ENCODE measurements at regions not wholly inside any gene's neighbourhood (a gene's known extent, or its start where the extent isn't known, plus 50 kb on each side); places are given as distances from the start of the nearest gene placed in this dataset.

GRCh38 chr5:68711293-68712200, 382.3 kb upstream of the SLC30A5 start:
- H3K4me3 ChIP-seq (ENCODE audit: control insufficient read depth, low read depth, low read length), result no peak overlapping the region
- no peak for DNase-seq (ENCODE audit: low read depth)
- TF ChIP-seq, protein P1, sequence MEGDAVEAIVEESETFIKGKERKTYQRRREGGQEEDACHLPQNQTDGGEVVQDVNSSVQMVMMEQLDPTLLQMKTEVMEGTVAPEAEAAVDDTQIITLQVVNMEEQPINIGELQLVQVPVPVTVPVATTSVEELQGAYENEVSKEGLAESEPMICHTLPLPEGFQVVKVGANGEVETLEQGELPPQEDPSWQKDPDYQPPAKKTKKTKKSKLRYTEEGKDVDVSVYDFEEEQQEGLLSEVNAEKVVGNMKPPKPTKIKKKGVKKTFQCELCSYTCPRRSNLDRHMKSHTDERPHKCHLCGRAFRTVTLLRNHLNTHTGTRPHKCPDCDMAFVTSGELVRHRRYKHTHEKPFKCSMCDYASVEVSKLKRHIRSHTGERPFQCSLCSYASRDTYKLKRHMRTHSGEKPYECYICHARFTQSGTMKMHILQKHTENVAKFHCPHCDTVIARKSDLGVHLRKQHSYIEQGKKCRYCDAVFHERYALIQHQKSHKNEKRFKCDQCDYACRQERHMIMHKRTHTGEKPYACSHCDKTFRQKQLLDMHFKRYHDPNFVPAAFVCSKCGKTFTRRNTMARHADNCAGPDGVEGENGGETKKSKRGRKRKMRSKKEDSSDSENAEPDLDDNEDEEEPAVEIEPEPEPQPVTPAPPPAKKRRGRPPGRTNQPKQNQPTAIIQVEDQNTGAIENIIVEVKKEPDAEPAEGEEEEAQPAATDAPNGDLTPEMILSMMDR (conservative IDR thresholded peaks at IDR 0.05; ENCODE audit: control insufficient read depth, insufficient read depth, low read depth, low read length), result no peak

DNA sequence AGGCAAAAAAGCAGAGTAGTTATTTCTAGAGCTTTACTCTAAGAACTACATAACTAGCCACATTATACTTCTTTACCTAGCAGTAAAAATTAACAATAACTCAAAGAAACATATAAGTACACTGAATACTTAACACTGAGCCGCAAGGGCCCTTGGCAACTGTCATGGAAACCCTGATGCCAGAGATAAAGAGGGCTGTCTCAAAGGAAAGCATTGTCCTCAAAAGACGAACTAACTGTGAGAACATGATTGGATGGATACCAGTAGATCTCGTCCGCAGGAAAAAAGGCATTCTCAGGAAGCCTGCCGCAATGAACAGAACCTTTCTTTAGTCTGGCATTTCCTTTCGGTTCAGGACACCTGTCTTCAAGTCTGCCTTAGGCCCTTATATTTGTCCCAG, 379.0 kb upstream of the SLC30A5 start:
- H3K4me3 ChIP-seq (ENCODE audit: control insufficient read depth, low read depth, low read length), result no peak overlapping the region
- no peak for DNase-seq (ENCODE audit: low read depth)
- TF ChIP-seq, protein P1 (conservative IDR thresholded peaks at IDR 0.05; ENCODE audit: control insufficient read depth, insufficient read depth, low read depth, low read length), result no peak

- TF ChIP-seq, protein P1 (conservative IDR thresholded peaks at IDR 0.05; ENCODE audit: control insufficient read depth, insufficient read depth, low read depth, low read length), result no peak
- DNase-seq (ENCODE audit: low read depth), result no peak
- no peak overlapping the region for H3K4me3 ChIP-seq (ENCODE audit: control insufficient read depth, low read depth, low read length)
Observed at GRCh38 chr5:68720884-68721610, 372.8 kb upstream of the SLC30A5 start.

DNA sequence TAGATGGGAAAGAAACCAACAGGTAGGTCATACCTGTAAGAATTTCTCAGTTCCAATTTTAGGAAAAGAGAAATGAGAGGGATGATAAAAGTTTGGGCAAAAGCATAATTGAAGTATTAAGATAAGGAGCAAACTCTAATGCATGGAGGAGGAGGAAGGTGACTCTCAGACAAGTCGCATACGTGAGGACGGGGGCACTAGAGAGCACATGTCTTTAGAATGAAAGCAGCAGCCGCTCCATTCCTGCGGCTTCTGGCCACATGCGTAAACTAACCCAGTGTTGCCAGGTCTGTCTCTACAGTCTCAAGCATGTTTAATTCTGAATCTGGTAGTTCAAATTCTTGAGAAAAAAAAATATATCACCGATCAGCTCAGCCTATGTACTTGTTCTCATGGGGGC, 371.5 kb upstream of the SLC30A5 start:
- no peak for DNase-seq (ENCODE audit: low read depth)
- TF ChIP-seq, protein P1 (conservative IDR thresholded peaks at IDR 0.05; ENCODE audit: control insufficient read depth, insufficient read depth, low read depth, low read length), result no peak
- no peak overlapping the region for H3K4me3 ChIP-seq (ENCODE audit: control insufficient read depth, low read depth, low read length)

DNA sequence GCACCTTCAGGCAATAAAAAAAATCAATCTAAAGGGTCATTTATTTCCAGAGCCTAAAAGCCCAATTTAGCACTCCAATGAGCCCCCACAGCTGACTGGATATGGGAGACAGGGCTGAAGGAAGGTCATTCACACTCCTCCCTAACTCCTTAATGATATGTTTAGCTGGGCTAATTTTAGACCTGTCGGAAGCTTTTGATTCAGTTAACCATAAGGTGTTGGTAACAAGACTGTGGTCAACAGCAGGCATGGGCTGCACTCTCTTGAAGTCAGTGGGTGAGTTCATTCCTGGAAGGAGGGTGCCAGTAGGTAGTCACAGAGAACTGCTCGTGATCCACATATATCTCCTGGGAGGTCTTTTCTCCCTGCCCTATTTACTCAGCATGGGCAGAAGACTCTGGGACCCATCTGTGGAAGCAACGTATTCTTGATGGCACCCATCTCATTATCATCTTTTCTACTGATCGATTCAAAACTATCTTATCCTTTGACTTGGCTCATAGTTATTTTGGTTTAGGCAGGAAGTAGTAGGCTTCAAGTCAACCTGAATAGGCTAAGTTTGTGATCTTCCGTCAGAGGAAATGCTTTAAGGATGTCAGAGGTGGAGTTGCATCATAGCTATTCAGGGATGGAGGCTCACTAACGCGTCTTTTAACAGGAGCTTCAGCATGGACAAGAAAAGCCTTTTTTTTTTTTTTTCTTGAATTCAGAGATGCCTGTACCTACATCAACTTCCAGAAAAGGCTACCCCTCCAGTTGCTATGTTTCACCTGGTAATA, 367.7 kb upstream of the SLC30A5 start:
- TF ChIP-seq, protein P1 (conservative IDR thresholded peaks at IDR 0.05; ENCODE audit: control insufficient read depth, insufficient read depth, low read depth, low read length), result no peak
- no peak for DNase-seq (ENCODE audit: low read depth)
- H3K4me3 ChIP-seq (ENCODE audit: control insufficient read depth, low read depth, low read length), result no peak overlapping the region

DNA sequence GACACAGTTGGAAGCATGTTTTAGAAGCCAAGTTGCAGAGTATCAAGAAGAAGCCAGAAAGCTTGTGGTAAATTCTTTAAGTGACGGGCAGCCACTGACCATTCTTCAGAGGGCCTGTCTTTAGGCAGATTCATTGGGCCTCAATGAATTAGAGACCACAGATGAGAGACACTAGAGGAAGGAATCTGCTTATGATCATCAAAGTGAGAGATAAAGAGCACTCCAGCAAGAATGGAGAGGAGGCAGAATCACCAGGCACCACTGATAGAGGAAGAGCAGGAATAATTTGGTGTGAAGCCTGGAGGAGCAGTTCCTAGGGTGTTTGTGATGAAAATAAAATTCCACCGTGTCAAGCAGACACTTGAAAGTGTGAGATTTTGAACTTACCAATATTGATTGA, 365.9 kb upstream of the SLC30A5 start:
- DNase-seq (ENCODE audit: low read depth), result no peak
- H3K4me3 ChIP-seq (ENCODE audit: control insufficient read depth, low read depth, low read length), result no peak overlapping the region

More for the DNA sequence above, 365.9 kb upstream of the SLC30A5 start:
- TF ChIP-seq, protein P1 (conservative IDR thresholded peaks at IDR 0.05; ENCODE audit: control insufficient read depth, insufficient read depth, low read depth, low read length), result no peak
